NT2/D1 (cell line): ENCODE measurements at regions not wholly inside any gene's neighbourhood (a gene's known extent, or its start where the extent isn't known, plus 50 kb on each side); places are given as distances from the start of the nearest gene placed in this dataset.

Experiments used
- YY1 ChIP-seq: IDR thresholded peaks from 2 replicates; pipeline ENCODE4 v1.6.1; 2011; ENCODE audit not compliant: insufficient read length, insufficient read depth
- ZNF274 ChIP-seq: IDR thresholded peaks from 2 replicates; pipeline ENCODE4 v1.6.1; 2011; ENCODE audit warnings: mild to moderate bottlenecking, low read depth, low read length

GRCh38 chr11:116353589-116353988, 419.2 kb downstream of the BUD13 start:
- TF ChIP-seq ZNF274 = no peak
- no peak for TF ChIP-seq YY1
